ENCODE measurements at regions not wholly inside any gene's neighbourhood (a gene's known extent, or its start where the extent isn't known, plus 50 kb on each side); places are given as distances from the start of the nearest gene placed in this dataset.

DNA sequence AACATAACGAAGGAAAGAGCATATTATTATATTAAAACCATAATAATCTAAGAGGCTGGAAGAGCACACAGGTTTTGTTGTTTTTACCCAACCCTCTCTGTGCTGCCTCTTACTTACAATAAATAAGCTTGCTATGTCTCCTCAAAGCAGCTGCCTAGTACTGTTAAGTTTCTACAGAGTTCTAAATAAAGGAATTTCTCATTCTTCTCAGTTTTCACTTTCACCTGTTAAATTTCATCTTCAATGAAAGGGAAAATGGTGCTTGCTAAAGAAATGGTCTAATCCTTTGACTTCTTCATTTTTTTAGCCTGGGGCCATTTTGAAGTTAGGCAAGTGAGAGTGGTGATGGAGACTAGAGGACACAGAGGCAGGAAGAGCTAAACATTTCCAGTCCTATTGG is 396.1 kb downstream of the MAN2A1 start:
- no peak for TF ChIP-seq ZFX (IDR thresholded peaks at IDR 0.05; ENCODE audit: borderline replicate concordance)
- TF ChIP-seq CTCF (IDR thresholded peaks at IDR 0.05) = no peak

Data from 22Rv1 (cell line).